GM19023 (cell line): ENCODE measurements at regions not wholly inside any gene's neighbourhood (a gene's known extent, or its start where the extent isn't known, plus 50 kb on each side); places are given as distances from the start of the nearest gene placed in this dataset.

Source experiments
- ATAC-seq: cut with Tn5 transposase; IDR thresholded peaks from one replicate; pipeline ENCODE4 v1.9.1; 2021; ENCODE audit warnings: mild to moderate bottlenecking, moderate library complexity; ENCODE audit not compliant: unreplicated experiment

GRCh38 chr19:31402529-31403316, 53.5 kb upstream of the TSHZ3 start:
- ATAC-seq, result no peak

GRCh38 chr19:31406106-31406505, 56.9 kb upstream of the TSHZ3 start:
- no peak for ATAC-seq

GRCh38 chr19:31408460-31409124, 59.4 kb upstream of the TSHZ3 start:
- no peak for ATAC-seq

GRCh38 chr19:31413353-31413752, 64.1 kb upstream of the TSHZ3 start:
- no peak for ATAC-seq

GRCh38 chr19:31415322-31415721, 66.1 kb upstream of the TSHZ3 start:
- ATAC-seq, result no peak

GRCh38 chr19:31416548-31416947, 67.3 kb upstream of the TSHZ3 start:
- no peak for ATAC-seq

GRCh38 chr19:31418055-31418454, 68.8 kb upstream of the TSHZ3 start:
- no peak for ATAC-seq

GRCh38 chr19:31418692-31419430, 69.6 kb upstream of the TSHZ3 start:
- no peak for ATAC-seq

- no peak for ATAC-seq
Observed at GRCh38 chr19:31419871-31420445, 70.7 kb upstream of the TSHZ3 start.

GRCh38 chr19:31421082-31421481, 71.8 kb upstream of the TSHZ3 start:
- no peak for ATAC-seq

GRCh38 chr19:31421856-31422255, 72.6 kb upstream of the TSHZ3 start:
- ATAC-seq, result no peak

GRCh38 chr19:31423896-31424295, 74.7 kb upstream of the TSHZ3 start:
- ATAC-seq, result no peak

GRCh38 chr19:31424861-31425620, 75.8 kb upstream of the TSHZ3 start:
- ATAC-seq, result no peak

- no peak for ATAC-seq
Observed at GRCh38 chr19:31427857-31428256, 78.6 kb upstream of the TSHZ3 start.

GRCh38 chr19:31430381-31430780, 81.1 kb upstream of the TSHZ3 start:
- no peak for ATAC-seq

- ATAC-seq, result no peak
Observed at GRCh38 chr19:31432201-31432810, 83.1 kb upstream of the TSHZ3 start.

GRCh38 chr19:31436121-31436776, 87.0 kb upstream of the TSHZ3 start:
- ATAC-seq, result no peak

GRCh38 chr19:31438401-31439269, 89.4 kb upstream of the TSHZ3 start:
- ATAC-seq, result no peak

GRCh38 chr19:31439270-31439573, 90.0 kb upstream of the TSHZ3 start:
- no peak for ATAC-seq
